CD4-positive, alpha-beta memory T cell (primary cell): ENCODE measurements at regions not wholly inside any gene's neighbourhood (a gene's known extent, or its start where the extent isn't known, plus 50 kb on each side); places are given as distances from the start of the nearest gene placed in this dataset.

Experiments
- CTCF ChIA-PET: fragments of 350-600 bp; sonication (Branson Sonifier 250); formaldehyde crosslinking; loops from one replicate; lab custom pipeline; 2021; ENCODE audit warnings: inconsistent platforms; ENCODE audit not compliant: partially characterized antibody; lab: Charles Lee
- POLR2A ChIA-PET: fragments of 350-600 bp; sonication (Branson Sonifier 250); formaldehyde crosslinking; loops from one replicate; lab custom pipeline; 2021; ENCODE audit not compliant: partially characterized antibody; lab: Charles Lee
- DNase-seq, 5 donors: peaks; one replicate each; pipeline versions ENCODE4 v3.0.0 to v3.0.0-alpha.2; 2020 to 2022; ENCODE audit warnings: mixed read lengths in 1 of 5
- H3K27ac ChIP-seq: one replicate; pipeline ENCODE4 v1.7.0; 2013; ENCODE audit warnings: low read depth, low read length
- H3K27me3 ChIP-seq: 2 replicates; pipeline ENCODE4 v1.7.0; 2013; ENCODE audit warnings: mild to moderate bottlenecking, low read length, moderate library complexity; ENCODE audit not compliant: insufficient read depth
- H3K36me3 ChIP-seq: 2 replicates; pipeline ENCODE4 v1.7.0; 2013; ENCODE audit warnings: mild to moderate bottlenecking, low read length, moderate library complexity; ENCODE audit not compliant: insufficient read depth
- H3K4me1 ChIP-seq: 2 replicates; pipeline ENCODE4 v1.7.0; 2013; ENCODE audit warnings: mild to moderate bottlenecking, low read length, moderate library complexity; ENCODE audit not compliant: insufficient read depth
- H3K4me3 ChIP-seq, 2 donors: one replicate each; pipeline ENCODE4 v1.7.0; 2013; ENCODE audit warnings: low read length in 2 of 2, mild to moderate bottlenecking in 1 of 2
- H3K9me3 ChIP-seq, 2 donors: one replicate each; pipeline ENCODE4 v1.7.0; 2013; ENCODE audit warnings: low read length in 2 of 2, control low read depth in 1 of 2; ENCODE audit not compliant: control insufficient read depth in 1 of 2
- H3K27ac Mint-ChIP-seq, 7 donors: one replicate each; pipeline ENCODE4 v1.8.0; 2020 to 2021; ENCODE audit warnings: mixed read lengths in 7 of 7, mild to moderate bottlenecking in 6 of 7, inconsistent platforms in 3 of 7, moderate library complexity in 3 of 7
- H3K27me3 Mint-ChIP-seq, 2 donors: one replicate each; pipeline ENCODE4 v1.8.0; 2020 to 2021; ENCODE audit warnings: mixed read lengths in 2 of 2
- H3K36me3 Mint-ChIP-seq, 2 donors: one replicate each; pipeline ENCODE4 v1.8.0; 2020 to 2021; ENCODE audit warnings: mixed read lengths in 2 of 2, inconsistent platforms in 1 of 2, mild to moderate bottlenecking in 1 of 2
- H3K4me1 Mint-ChIP-seq, 4 donors: one replicate each; pipeline ENCODE4 v1.8.0; 2020 to 2021; ENCODE audit warnings: mixed read lengths in 4 of 4, mild to moderate bottlenecking in 1 of 4
- H3K4me3 Mint-ChIP-seq, 8 donors: one replicate each; pipeline ENCODE4 v1.8.0; 2020 to 2021; ENCODE audit warnings: mixed read lengths in 8 of 8, mild to moderate bottlenecking in 7 of 8, moderate library complexity in 6 of 8, inconsistent platforms in 3 of 8
- H3K9me3 Mint-ChIP-seq, 8 donors: one replicate each; pipeline ENCODE4 v1.8.0; 2020 to 2021; ENCODE audit warnings: mixed read lengths in 8 of 8, mild to moderate bottlenecking in 5 of 8, inconsistent platforms in 3 of 8, moderate library complexity in 1 of 8
- intact Hi-C: fragments of 100-400 bp; cut with micrococcal nuclease; formaldehyde crosslinking; loops from one replicate; pipeline ENCODE4 v1.15.1; 2023

DNA sequence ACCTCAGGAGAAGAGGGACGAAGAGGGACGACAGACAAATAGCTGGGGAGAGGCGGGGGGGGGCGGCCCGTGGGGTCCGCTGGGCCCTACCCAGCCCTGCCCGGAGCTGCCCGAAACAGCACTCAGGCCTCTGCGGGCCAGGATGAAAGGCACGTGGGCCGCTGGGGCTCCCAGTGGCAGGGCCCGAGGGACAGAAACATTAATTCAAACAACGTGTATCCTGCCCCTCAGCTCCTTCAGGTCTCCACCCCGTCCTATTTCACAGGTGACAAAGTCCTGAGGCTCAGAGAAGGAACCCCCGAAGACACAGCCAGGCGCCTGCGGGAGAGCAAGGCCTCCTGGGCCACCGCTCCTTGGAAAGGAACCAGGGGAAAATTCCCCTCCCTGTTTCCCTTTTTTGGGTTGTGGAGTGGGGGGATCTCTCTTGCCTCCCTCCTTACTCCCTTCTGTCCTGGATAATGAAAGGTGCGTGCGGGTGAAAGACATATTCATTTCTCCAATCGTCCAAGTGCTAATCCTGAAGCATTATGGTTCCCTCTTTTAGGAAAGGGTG, 93.3 kb downstream of the RNASET2 start:
- peak in 1 of 5 donors; percentile 1 for DNase-seq
- Mint-ChIP-seq H3K9me3 (peaks cover 0 to 2% (median 0%) of the 10 kb centered on the region in 8 donors), H3K4me1 (peaks cover 6 to 12% (median 7%) of the 10 kb centered on the region in 4 donors), H3K36me3 (no peaks in the 10 kb centered on the region), H3K4me3 (peak overlapping the region; percentile 50 to 94 (median 86)), H3K27ac (peak overlapping the region in 1 of 7 donors; percentile 18), H3K27me3 (peaks cover 0 to 4% of the 10 kb centered on the region in 2 donors)
- Histone ChIP-seq H3K4me3 (peak overlapping the region in 1 of 2 donors; percentile 53), H3K27me3 (no peaks in the 10 kb centered on the region), H3K36me3 (no peaks in the 10 kb centered on the region), H3K27ac (no peak overlapping the region), H3K9me3 (no peaks in the 10 kb centered on the region), H3K4me1 (peaks cover 14% of the 10 kb centered on the region)
- intact Hi-C loops = loop anchor here (5.0 kb wide), 2 partner anchors 89 to 124 kb away; no protein-coding TSS in a partner anchor
- ChIA-PET POLR2A (interaction anchor here (1.4 to 1.8 kb wide), 2 partner anchors 93 to 123 kb away, joined by 3 to 7 read pairs; partner anchors contain the start of gene RNASET2), CTCF (interaction anchor here (1.1 to 2.4 kb wide), 7 partner anchors 10 to 126 kb away, joined by 3 to 10 read pairs (median 3); no protein-coding TSS in a partner anchor)

DNA sequence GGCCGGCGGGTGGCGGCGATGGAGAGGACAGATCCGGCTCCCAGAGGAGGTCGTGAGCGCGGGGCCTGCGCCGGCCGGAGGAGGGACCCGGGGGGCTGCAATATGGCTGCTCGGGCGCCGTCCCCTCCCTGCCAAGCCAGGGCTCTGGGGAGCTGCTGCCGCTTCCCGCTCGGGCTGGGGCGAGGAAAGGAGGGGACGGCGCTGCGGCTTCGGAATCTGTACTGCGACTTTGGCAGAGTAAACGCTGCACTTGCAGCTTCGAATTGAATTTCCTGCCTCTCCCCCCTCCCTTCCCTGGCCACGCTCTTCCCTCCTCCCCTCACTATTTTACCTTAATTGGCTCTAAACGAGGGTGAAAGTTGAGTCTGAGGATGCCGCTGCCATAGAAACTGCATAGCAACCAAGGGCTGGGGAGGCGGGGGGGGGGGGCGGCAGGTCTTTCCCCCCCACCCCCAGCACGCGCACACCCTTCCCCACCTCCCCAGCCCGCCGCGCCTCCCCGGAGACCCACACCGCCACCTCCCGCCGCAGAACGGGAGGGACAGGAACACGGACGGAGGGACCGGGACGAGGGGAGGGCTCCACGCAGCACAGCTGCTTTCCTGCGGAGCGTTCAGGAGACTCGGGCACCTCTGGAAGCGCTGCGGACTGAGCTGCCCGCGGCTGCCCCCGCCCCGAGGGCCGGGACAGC, 93.9 kb downstream of the RNASET2 start:
- Mint-ChIP-seq H3K4me1 (peaks cover 6 to 12% (median 7%) of the 10 kb centered on the region in 4 donors), H3K9me3 (no peaks in the 10 kb centered on the region), H3K27me3 (peaks cover 0 to 4% of the 10 kb centered on the region in 2 donors), H3K4me3 (peak overlapping the region; percentile 82 to 94 (median 88)), H3K36me3 (peaks cover 0 to 4% of the 10 kb centered on the region in 2 donors), H3K27ac (peak overlapping the region in 4 of 7 donors; percentile 59 to 69 (median 64))
- H3K27me3 ChIP-seq = no peaks in the 10 kb centered on the region
- no peaks in the 10 kb centered on the region for H3K9me3 ChIP-seq
- peak; percentile 31 to 58 (median 46) for DNase-seq
- ChIA-PET CTCF (interaction anchor here (0.7 to 2.4 kb wide), 9 partner anchors 9 to 285 kb away, joined by 3 to 10 read pairs (median 3); no protein-coding TSS in a partner anchor), POLR2A (interaction anchor here (1.0 to 1.8 kb wide), 3 partner anchors 94 to 124 kb away, joined by 3 to 7 read pairs (median 5); partner anchors contain the start of gene RNASET2)
- no peak overlapping the region for H3K27ac ChIP-seq
- H3K4me3 ChIP-seq = peak overlapping the region; percentile 5 to 53
- H3K36me3 ChIP-seq = no peaks in the 10 kb centered on the region
- intact Hi-C loops = loop anchor here (5.0 kb wide), 2 partner anchors 90 to 125 kb away; no protein-coding TSS in a partner anchor
- H3K4me1 ChIP-seq = peaks cover 14% of the 10 kb centered on the region

DNA sequence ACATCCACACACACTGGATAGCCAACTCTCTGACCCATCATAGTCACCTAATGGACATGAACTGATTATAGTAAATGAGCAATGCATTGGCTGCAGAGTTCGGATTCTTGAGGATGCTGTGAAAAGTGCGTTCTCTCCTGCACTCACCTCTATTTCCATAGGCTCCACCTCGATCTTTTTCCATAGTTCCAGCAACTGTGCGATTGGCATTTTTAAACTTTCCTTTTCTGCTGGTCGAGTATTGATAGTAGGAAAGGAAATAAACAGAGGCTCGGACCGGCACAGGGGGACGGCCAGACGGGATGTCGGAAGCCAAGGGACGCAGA, 94.4 kb downstream of the RNASET2 start:
- ChIA-PET CTCF (interaction anchor here (0.7 to 2.1 kb wide), 6 partner anchors 9 to 286 kb away, joined by 3 to 10 read pairs (median 3); no protein-coding TSS in a partner anchor), POLR2A (interaction anchor here (1.0 to 1.4 kb wide), 2 partner anchors 97 to 124 kb away, joined by 3 to 5 read pairs; no protein-coding TSS in a partner anchor)
- Mint-ChIP-seq H3K9me3 (no peaks in the 10 kb centered on the region), H3K27me3 (peaks cover 0 to 4% of the 10 kb centered on the region in 2 donors), H3K36me3 (peaks cover 0 to 4% of the 10 kb centered on the region in 2 donors), H3K4me3 (peak overlapping the region; percentile 82 to 94 (median 88)), H3K27ac (peak overlapping the region in 6 of 7 donors; percentile 34 to 77 (median 68)), H3K4me1 (peaks cover 6 to 12% (median 7%) of the 10 kb centered on the region in 4 donors)
- intact Hi-C loops = loop anchor here (5.0 kb wide), 2 partner anchors 90 to 125 kb away; no protein-coding TSS in a partner anchor
- Histone ChIP-seq H3K4me3 (peak overlapping the region; percentile 5 to 53), H3K4me1 (peaks cover 14% of the 10 kb centered on the region), H3K9me3 (no peaks in the 10 kb centered on the region), H3K36me3 (no peaks in the 10 kb centered on the region), H3K27me3 (no peaks in the 10 kb centered on the region), H3K27ac (no peak overlapping the region)
- DNase-seq = peak in 1 of 5 donors; percentile 8

DNA sequence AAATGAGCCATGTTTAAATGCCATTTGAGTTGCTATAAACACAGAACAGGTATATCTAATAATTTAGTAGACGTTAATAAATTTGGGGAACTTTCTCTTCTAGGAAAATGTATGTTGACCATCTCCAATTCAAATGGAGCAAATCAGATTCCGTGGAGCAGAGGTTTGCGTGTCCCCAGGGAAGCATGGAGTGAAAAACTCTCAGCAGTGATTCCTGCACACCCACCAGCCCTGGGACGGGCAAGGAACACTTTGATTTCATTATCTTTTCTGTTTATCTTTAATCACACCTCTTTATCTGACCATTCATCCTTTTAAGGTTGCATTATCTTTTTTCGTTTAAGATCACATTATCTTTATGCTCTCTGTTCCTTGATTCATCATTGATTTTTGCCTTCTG, 95.0 kb downstream of the RNASET2 start:
- Histone ChIP-seq H3K27ac (no peak overlapping the region), H3K4me3 (no peak overlapping the region), H3K9me3 (no peaks in the 10 kb centered on the region), H3K4me1 (peaks cover 14% of the 10 kb centered on the region), H3K27me3 (no peaks in the 10 kb centered on the region), H3K36me3 (no peaks in the 10 kb centered on the region)
- peaks cover 6 to 12% (median 7%) of the 10 kb centered on the region in 4 donors for H3K4me1 Mint-ChIP-seq
- H3K27ac Mint-ChIP-seq = peak overlapping the region in 1 of 7 donors; percentile 34
- intact Hi-C loops = loop anchor here (5.0 kb wide), 2 partner anchors 91 to 126 kb away; no protein-coding TSS in a partner anchor
- H3K4me3 Mint-ChIP-seq = peak overlapping the region in 7 of 8 donors; percentile 33 to 93 (median 87)
- H3K9me3 Mint-ChIP-seq = no peaks in the 10 kb centered on the region
- CTCF ChIA-PET = no interaction called here
- peaks cover 0 to 4% of the 10 kb centered on the region in 2 donors for H3K36me3 Mint-ChIP-seq
- peaks cover 0 to 4% of the 10 kb centered on the region in 2 donors for H3K27me3 Mint-ChIP-seq
- DNase-seq = no peak
- POLR2A ChIA-PET = no interaction called here

DNA sequence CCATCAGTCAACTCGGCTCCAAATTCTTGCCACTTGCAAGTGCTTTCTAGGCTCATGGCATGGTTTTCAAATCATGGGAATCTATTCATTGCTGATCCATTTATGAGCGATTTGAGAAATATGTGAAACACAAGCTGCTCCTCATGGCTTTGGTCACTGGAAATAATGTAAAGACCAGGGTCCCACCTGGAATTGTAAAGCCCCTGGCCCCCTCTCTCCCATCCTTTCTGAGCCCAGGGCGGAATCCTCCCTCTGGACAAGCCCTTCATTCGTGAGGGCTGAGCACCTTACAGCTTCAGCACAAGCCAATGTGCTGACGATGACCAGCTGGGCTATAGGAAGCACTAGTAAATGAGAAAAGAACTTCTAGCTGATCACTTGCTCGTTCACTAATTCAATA, 96.0 kb downstream of the RNASET2 start:
- no peak for DNase-seq
- Mint-ChIP-seq H3K27me3 (peaks cover 0 to 4% of the 10 kb centered on the region in 2 donors), H3K4me3 (peak overlapping the region in 1 of 8 donors; percentile 9), H3K27ac (peak overlapping the region in 1 of 7 donors; percentile 14), H3K4me1 (peaks cover 6 to 12% (median 7%) of the 10 kb centered on the region in 4 donors), H3K9me3 (no peaks in the 10 kb centered on the region), H3K36me3 (peaks cover 0 to 4% of the 10 kb centered on the region in 2 donors)
- POLR2A ChIA-PET = interaction anchor here (0.5 kb wide), 1 partner anchor 229 kb away, joined by 3 read pairs; no protein-coding TSS in a partner anchor
- Histone ChIP-seq H3K4me3 (no peak overlapping the region), H3K27ac (no peak overlapping the region), H3K4me1 (peaks cover 14% of the 10 kb centered on the region), H3K27me3 (no peaks in the 10 kb centered on the region), H3K9me3 (no peaks in the 10 kb centered on the region), H3K36me3 (no peaks in the 10 kb centered on the region)
- CTCF ChIA-PET = interaction anchor here (0.9 to 1.1 kb wide), 2 partner anchors 10 to 128 kb away, joined by 3 read pairs; no protein-coding TSS in a partner anchor
- intact Hi-C loops = loop anchor here (5.0 kb wide), 2 partner anchors 92 to 127 kb away; no protein-coding TSS in a partner anchor

DNA sequence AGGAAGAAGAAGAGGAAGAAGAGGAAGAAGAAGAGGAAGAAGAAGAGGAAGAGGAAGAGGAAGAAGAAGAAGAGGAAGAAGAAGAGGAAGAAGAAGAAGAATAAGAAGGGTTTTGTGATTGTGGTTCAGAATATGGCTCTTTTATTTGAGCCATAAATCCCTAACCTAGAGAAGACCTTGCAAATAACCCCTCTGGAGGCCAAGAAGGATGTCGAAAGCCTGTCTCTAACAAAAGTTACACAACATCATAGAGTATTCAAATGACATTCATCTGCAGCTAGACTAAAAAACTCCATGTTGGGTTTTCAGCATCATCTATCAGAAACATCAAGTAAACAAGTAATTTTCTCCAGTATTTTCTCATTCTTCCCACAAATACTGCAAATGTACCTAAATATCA, 100.9 kb downstream of the RNASET2 start:
- Histone ChIP-seq H3K4me3 (no peak overlapping the region), H3K4me1 (peaks cover 4% of the 10 kb centered on the region), H3K9me3 (no peaks in the 10 kb centered on the region), H3K27ac (no peak overlapping the region), H3K36me3 (no peaks in the 10 kb centered on the region), H3K27me3 (no peaks in the 10 kb centered on the region)
- POLR2A ChIA-PET = no interaction called here
- Mint-ChIP-seq H3K9me3 (no peaks in the 10 kb centered on the region), H3K27me3 (no peaks in the 10 kb centered on the region), H3K4me3 (no peak overlapping the region), H3K36me3 (peaks cover 0 to 7% of the 10 kb centered on the region in 2 donors), H3K27ac (no peak overlapping the region), H3K4me1 (peaks cover 0 to 6% (median 3%) of the 10 kb centered on the region in 4 donors)
- CTCF ChIA-PET = no interaction called here
- no peak for DNase-seq
- intact Hi-C loops = no loop called here
